ENCODE measurements at regions not wholly inside any gene's neighbourhood (a gene's known extent, or its start where the extent isn't known, plus 50 kb on each side); places are given as distances from the start of the nearest gene placed in this dataset.

DNA sequence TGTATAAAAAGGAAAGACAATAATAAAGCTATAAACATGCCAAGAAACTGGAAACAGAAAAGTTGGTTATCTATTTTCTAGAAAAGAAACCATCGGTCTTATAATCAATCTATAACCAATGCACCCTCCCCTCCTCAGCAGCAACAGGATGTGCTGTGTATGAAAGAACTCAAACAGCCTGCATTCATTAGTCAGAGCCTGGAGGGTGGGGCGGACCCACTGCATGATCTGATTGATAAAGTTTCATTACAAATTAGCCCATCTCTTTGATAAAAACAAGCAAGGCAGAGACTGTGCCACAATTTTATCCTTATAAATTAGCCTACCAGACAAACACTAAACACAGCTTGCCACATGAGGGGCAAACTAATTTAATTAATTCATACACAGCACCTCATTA, 448.1 kb downstream of the BCAT1 start:
- no peak for ATAC-seq

DNA sequence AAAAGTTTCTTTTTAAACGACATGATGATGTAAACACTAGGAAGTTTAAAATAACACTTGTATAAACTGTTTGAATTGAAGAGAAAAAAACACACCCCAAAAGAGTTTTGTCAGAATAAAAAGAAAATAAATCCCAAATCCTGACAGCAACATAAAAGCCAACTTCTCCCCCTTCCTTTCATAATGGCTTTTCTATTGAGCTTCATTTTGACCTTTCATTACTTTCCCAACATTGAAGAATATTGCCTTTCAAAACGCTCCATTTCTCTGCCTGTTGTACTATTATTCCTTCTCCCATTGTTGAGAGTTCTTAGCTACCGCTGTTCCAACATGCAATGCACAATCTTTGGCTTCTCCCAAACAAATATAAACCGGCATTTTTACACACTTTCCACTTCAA, 448.5 kb downstream of the BCAT1 start:
- no peak for ATAC-seq

DNA sequence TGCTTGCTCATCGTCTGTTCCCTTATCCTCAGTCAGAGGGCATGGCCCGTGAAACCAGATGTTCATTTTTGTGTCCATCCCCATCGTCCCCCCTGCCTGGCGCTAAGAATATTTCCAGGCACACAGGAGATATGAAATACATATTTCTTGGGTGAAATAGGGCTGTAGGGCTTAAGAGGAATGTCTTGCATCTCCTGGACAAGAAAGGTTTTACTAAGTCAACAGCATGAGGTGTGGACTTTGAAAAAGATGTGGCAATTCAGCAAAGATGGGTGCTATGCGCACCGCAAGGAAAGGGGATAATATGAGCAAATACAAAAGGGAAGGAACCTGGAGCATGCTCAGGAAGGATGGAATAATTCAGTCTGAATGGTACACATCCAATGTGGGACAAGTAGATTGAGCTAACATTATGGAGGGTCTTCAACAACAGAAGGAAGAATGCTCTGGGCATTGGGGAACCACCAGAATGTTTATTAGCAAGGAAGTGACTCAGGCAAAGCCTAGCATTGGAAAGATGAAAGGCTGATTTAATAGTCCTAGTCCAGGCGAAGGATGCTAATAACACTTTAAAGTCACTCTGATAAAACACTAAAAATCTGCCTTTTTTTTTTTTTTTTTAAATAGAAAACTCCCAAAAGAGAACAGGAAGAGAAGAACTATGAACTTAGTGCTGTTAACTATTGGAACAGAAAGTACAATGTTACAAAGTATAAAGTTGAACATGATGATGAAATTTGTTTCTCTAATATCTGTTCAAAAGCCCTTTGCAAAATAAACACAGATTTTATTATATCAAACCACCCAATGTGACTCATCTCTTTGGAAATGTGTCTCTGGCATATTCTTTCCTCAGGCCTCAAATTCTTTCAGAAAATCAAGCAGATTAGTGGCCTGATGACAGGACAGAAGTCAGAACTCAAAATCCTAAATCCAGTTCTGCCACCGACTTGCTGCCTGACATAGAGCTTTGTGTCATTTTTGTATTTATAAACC, 449.5 kb downstream of the BCAT1 start:
- no peak for ATAC-seq

DNA sequence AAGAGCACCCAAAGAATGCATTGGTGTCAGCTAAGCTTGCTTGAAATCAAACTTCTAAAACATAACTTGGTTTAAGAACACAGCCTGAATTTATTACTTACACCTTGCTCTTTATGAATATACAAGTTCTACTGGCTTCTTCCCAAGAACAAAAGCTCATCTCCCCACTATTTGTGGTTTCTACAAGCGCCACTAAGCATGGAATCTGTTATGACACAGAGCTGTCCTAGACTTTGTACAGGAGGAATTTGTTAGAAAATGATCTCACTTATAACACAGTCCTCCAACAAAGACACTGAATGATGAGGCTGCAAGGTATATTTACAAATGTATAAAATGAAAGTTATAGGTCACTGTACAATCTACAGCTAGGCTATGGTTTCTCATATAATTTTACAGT, 452.1 kb downstream of the BCAT1 start:
- no peak for ATAC-seq

DNA sequence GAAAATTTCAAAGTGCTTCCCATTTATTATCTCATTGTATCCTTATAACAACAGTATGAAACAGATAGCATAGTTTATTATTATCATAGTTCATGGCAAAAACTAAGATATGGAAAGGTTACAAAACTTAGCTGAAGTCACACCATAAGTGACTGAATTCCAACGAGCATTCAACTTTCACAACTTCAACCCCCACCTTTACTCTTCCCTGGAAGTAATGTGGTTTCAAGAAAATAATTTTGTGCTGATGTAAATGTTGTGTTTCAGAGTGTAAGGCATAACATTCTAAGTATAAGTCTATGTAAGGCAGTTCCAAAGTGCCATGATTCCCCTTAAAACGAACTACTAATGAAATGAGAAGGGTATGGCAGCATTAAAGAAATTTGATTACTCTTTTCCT, 454.5 kb downstream of the BCAT1 start:
- ATAC-seq, result no peak

DNA sequence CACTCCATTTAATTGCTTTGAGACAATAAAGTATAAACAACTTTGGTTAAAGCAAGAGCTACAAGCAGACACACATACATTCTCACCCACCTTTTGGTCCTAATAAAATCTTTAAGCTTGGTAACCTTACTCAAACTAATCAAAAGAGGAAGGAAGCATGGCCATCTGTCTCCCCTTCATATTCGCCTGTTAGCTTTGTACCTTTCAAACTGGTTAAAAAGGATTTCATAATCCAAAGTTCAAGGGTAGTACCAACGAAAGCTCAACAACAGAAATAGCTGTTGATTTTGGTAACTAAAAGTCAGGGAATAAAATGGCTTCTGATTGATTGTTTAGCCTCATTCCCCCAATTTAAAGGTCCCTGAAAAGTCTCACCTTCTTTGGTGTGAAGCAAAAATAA, 456.9 kb downstream of the BCAT1 start:
- no peak for ATAC-seq

DNA sequence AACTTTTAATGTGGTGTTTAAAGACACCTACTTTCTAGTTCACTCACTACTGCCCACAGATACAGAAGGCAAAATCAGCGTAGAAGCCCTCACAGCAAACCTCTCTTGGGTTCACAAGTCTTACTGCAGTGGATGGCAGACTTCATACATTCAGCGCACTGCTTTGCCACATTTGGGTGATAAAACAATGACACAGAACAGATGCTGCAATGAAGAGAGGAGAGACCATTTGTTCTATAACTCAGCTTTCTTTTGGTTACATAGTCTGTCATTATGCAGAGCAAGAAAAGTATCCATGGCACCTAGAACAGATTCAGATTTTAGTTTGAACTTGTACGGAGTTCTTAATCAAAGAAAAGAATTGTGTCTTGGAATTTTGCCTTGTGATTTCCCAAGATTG, 459.0 kb downstream of the BCAT1 start:
- ATAC-seq, result no peak

DNA sequence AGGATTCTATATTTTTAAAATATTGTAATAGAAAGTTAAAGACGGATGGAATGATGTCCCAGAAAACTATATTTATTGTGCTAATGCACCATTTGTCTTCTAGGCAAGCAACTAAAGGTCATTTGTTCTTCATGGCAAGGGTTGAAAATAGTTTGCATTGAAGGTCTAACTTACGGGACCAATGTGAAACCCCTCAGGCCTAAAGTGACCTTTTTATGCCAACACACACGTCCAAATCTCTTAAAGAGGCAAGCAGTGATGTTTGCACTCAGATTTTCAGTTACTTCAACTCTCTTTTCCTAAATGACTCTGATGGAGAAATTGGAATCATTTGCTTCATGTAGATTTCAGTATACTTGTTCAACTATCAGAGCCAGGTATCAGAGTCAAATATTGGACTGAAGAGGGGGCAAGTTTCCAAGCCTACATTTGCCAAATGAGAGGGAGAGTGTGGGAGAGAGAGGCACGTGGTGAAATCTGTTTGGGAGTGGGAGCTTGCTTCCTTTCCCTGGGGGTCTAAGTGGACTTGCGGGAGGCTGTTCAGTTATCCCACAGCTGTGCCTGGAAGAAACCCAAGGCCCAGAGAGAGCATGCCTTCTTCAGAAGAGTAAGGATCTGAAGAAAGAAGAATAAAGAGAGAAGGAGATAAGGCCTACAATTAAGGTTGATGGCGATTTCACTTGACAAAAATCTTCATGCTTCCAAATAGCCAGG, 459.8 kb downstream of the BCAT1 start:
- no peak for ATAC-seq

DNA sequence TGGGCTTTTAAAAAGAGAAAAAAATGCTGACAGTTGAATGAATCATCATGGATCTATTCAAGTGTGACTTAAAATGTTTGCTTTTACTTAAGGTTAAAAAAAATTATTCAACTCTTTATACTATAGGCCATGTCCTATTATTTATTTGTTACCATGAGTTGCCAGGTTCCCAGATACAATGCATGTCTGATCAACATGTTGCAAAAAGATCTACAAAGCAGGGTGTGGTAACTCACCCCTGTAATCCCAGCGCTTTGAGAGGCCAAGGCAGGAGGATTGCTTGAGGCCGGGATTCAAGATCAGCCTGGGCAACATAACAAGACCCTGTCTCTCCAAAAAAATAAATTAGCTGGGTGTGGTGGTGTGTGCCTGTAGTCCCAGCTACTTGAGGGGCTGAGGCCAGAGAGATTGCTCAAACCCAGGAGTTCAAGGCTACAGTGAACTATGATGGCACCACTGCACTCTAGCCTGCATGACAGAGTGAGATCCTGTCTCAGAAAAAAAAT, 460.8 kb downstream of the BCAT1 start:
- ATAC-seq, result no peak

DNA sequence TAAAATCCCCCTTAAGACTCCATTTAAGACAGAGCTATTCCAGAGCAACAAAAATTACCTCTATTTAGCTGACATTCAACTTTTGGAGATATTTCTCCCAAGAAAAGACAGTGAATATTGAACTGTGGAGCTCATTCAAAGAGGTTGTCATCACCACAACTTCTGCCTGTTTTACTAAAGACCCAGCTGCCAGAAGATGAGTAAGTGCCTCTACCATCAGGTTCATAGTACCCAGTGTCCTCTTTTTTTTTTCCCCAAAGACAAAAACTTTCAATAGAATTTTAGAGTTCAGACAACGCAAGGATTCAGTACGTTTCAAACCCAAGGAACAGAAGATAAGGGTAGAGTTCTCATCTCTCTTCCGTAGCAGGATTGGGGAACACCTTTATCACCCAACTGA, 461.3 kb downstream of the BCAT1 start:
- no peak for ATAC-seq

DNA sequence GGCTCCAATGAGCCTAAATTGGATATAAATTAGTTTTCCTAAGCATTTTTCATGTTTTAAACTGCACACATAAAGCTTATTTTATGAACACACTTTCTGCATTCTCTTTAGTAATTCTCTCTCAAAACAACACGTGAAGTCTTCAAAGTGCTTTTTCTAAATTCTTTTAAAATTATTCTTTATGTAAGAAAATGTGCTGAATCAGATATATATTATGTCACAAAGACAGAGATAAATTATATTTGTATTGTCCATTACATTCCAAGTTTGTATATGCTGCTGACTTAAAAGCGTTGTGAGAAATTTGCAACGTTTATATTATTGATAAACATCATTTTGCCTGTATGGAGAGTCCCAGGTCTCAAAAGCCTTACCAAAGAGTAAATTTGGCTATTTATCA, 465.2 kb downstream of the BCAT1 start:
- no peak for ATAC-seq

DNA sequence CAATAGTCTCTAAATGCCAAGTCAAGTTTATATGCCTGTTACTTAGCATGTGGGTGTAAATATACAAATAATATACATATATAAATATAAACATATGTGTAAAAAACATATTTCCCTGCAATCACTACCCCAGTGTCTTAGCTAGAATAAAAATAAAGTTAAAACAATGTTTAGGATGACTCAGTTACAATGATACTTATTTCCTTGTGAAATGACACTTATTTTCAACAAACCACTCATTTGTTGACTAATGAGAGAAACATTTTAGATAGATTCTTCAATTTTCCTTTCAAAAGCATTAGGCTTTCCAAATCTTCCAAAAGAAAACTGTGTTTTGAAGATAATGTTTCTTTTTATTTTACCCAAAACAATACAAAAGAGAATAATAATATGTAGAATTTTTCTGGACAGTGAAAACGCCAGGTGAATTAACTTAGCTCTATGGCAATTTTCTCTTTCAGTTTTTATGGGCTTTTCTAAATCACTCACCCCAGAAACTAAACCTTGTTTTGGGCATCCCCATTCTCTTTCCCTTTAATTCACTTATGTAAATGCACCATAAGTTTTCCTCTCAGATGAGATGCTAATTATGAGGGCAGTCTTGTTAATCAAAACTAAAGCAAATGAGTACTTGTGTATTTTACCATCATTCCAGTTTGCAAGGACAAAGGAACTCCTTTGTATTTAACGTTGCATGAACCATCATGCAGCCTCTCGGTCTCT, 465.9 kb downstream of the BCAT1 start:
- no peak for ATAC-seq

DNA sequence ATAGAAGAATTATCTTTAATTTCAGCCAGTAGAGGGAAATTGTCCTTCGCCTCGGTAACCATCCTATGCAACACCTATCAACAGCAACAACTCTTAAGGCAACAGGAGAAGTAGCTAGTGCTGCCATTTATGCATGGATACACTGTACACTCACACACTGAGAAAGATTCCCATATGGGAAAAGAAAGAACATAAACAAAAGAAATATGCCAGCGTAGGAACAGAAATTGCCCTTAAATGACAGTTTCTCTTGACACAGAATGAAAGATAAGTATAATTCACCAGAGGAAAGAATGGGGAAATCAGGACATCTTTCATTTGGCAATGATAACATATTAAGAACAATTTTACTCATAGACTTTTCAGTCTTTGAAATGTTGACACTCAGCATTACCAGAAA, 466.9 kb downstream of the BCAT1 start:
- no peak for ATAC-seq

DNA sequence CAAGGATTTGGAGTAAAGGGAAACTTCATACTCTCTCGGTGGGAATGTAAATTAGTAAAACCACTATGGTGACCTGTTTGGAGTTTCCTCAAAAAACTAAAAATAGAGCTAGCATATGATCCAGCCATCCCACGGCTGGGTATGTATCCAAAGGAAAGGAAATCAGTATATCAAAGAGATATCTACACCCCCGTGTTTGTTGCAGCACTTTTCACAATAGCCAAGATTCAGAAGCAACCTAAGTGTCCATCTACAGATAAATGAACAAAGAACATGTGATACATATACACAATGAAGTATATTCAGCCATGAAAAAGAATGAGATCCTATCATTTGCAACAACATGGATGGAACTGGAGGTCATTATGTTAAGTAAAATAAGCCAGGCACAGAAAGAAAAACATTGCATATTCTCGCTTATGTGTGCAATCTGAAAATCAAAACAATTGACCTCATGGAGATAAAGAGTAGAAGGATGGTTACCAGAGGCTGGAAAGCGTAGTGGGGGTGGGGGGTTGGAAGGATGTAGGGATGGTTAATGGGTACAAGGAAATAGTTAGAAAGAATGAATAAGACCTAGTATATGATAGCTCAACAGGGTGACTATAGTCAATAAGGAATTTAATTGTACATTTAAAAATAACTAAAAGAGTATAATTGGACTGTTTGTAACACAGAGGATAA, 468.0 kb downstream of the BCAT1 start:
- no peak for ATAC-seq

DNA sequence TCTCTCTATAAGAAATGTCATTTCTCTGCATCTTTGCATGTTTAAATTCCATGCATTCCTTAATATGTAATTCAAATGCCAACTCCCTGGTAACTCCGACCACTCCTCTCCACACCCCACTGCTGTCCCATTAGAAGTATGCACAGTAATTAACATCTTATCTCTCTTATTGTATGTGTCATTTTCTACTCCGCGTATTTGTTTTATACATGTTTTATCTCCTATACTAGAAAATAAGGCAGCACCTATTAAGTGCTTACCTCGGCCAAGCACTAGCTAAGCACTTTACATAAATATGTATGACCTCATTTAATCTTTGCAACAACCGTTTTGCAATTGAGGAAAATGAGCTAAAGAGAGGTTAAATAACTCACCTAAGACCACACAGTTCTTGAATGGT, 469.8 kb downstream of the BCAT1 start:
- ATAC-seq, result no peak

DNA sequence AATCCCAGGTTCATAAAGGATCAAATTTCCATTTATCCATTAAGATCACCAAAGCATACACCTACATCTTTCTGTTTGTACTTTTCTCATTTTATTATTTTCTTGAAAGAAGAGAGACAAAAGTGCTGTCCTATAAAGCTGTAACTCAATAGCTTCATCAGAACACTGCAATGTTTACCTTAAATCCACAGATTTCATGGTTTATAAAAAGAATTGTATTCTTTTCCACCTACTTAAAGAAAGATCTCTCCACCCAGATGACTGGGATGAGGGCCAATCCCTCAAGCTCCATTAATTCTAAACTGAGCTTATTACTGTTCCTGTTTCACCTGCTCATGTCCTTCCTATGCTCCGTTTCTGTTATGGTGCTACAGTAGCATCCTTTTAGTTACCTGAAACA, 470.6 kb downstream of the BCAT1 start:
- no peak for ATAC-seq

DNA sequence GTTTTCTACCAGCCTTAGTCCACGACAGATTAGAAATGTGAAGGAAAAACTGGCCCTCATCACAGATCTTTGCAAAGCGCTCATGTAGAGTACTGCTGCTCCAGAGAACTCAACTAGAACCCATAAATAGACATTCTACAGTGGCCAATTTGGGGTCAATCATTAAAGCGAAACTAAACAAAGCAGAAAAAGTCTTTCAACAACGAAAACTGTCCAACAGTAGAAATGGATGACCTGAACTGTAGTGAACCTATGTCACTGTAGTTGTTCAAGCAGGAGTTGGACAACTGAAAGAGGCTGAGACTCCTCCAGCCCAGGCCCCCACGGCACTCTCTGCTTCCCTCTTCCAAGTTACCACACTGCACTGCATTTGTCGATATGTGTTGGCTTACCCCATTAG, 472.6 kb downstream of the BCAT1 start:
- ATAC-seq, result no peak

DNA sequence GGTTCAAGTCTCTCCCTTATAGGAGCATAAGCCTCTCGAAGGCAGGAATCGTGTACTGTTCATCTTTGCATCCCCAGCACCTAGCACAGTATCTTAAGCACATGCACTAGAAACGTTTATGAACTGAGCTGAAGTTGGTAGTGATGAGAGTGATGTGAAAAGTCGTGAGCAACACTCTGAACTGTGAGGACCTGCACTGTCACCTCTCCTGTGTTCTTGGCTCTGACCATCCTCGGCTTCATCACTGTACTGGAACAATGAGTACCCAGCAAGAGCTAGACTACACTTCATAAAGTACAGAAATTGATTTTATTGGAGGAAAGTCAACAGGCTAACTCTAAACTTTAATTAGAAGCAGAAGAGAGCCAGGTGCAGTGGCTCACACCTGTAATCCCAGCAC, 473.6 kb downstream of the BCAT1 start:
- no peak for ATAC-seq

DNA sequence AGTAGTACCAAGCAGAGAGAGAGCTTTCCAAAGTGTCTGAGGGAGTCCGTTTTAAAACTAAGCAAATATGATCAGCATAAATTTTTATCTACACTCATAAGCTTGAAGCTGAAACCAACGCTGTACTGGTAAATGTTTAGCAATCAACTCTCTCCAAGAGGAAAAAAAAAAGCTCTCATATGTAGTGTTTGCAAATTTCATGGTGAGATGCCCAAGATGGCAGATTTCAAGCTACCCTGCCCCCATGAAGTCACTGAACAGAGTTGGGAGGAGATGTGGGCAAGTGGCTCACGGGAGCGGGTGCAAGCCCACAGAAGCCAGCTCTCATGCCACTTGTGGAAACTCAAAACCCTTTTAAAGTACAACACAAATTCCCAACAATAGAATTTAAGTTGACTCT, 475.8 kb downstream of the BCAT1 start:
- ATAC-seq, result no peak

DNA sequence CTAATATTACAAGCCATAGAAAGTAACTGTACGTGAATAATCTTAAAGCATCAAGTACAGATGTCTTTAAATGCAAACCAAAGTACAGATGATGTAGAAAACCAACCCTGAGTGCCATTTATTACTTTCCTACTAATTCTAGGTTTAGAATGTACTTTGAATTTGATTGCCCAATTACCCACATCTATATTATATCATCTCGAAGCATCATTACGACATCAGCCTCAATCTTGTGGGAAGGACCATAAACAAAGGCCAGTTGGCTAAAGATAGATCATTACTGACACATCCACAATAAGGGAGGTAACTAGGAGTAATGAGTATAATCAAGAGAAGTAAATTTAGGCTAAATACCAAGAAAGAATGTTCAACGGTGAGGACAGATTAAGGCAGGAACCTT, 478.9 kb downstream of the BCAT1 start:
- no peak for ATAC-seq

DNA sequence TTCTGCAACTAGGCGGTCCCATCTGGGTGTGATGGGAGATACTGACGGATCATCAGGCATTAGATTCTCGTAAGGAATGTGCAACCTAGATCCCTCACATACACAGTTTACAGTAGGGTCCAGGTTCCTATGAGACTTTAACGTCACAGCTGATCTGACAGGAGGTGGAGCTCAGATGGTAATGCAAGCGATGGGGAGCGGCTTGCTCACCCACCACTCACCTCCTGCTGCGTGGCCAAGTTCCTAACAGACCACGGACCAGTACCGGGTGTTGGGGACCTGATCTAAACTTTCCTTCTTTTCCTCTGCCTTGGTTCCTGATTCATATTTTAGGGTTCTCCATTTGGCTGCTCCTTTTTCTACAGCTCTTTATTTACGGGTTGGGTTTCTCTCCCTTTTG, 479.8 kb downstream of the BCAT1 start:
- no peak for ATAC-seq

DNA sequence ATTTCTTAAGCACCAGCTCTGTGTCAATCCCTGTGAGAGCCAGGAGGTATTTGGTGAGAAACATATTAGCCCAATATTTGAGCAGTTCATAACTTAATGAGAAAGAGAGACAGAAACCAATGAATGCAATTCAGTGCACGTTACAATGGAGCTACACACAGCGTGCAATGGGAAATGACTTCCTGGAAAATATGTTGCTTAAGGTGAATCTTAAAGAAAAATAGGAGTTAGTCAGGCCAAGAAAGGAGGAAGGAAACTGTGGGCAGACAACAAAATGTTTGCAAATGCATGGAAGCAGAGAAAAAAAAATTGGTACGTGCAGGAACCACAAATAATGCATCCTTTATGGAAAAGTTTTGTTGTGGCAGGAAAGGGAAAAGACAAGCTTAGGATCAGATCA, 481.7 kb downstream of the BCAT1 start:
- no peak for ATAC-seq

DNA sequence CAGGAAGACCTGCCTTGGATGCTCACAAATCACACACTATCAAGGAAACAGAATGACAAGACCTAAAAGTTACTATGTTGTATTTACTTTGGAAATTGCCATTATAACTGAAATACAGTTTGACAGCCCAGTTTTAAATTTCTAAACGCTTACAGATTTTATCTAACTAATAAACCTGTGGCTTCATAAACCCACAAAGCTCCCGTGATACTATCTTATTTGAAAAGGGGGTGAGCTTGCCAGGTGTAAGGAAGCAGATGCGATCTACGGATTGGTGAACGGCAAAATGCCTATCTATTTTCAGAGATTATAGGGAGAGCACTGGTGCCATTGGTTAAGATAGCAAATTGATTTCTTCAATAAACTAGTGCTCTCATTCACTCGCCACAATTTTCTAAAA, 485.5 kb downstream of the BCAT1 start:
- ATAC-seq, result no peak

Measured in activated CD4-positive, CD25-positive, alpha-beta regulatory T cell treated with anti-CD3 and anti-CD28 coated beads, Interleukin-2, amount 50 U/mL, for 24 hours (primary cell).